Lower leg skin (tissue), 3 donors: ENCODE measurements at regions not wholly inside any gene's neighbourhood (a gene's known extent, or its start where the extent isn't known, plus 50 kb on each side); places are given as distances from the start of the nearest gene placed in this dataset.

Experiments used
- CTCF ChIP-seq, 3 donors: fragments of 450-650 bp; IDR thresholded peaks; one replicate each; pipeline ENCODE4 v1.5.1; 2016; ENCODE audit warnings: antibody characterized with exemption in 3 of 3, mild to moderate bottlenecking in 3 of 3, moderate library complexity in 2 of 3
- POLR2A ChIP-seq, 2 donors: fragments of 450-650 bp; IDR thresholded peaks; one replicate each; pipeline ENCODE4 v1.6.1; 2016 to 2017; ENCODE audit warnings: antibody characterized with exemption in 2 of 2, mild to moderate bottlenecking in 1 of 2, moderate library complexity in 1 of 2

- TF ChIP-seq CTCF (IDR thresholded peaks at IDR 0.05) (no peak), POLR2A (IDR thresholded peaks at IDR 0.05) (no peak)
These were observed 176.6 kb downstream of the TRIM27 start for GRCh38 chr6:28747083-28747630.
